HFFc6 (cell line): ENCODE measurements at regions not wholly inside any gene's neighbourhood (a gene's known extent, or its start where the extent isn't known, plus 50 kb on each side); places are given as distances from the start of the nearest gene placed in this dataset.

Source experiments
- DNase-seq: peaks from one replicate; pipeline ENCODE4 v3.0.0-alpha.2; 2018
- H3K27ac Mint-ChIP-seq: 2 replicates; pipeline ENCODE4 v1.8.0; 2020; ENCODE audit warnings: mild to moderate bottlenecking, mixed read lengths
- H3K27me3 Mint-ChIP-seq: 2 replicates; pipeline ENCODE4 v1.8.0; 2021; ENCODE audit warnings: mild to moderate bottlenecking, moderate library complexity, mixed read lengths; ENCODE audit not compliant: insufficient read depth
- H3K36me3 Mint-ChIP-seq: 2 replicates; pipeline ENCODE4 v1.8.0; 2021; ENCODE audit warnings: low read depth, mixed read lengths
- H3K4me1 Mint-ChIP-seq: 2 replicates; pipeline ENCODE4 v1.8.0; 2020; ENCODE audit warnings: low read depth, mixed read lengths
- H3K4me3 Mint-ChIP-seq: 2 replicates; pipeline ENCODE4 v1.8.0; 2020; ENCODE audit warnings: mild to moderate bottlenecking, moderate library complexity, mixed read lengths
- H3K9me3 Mint-ChIP-seq: 2 replicates; pipeline ENCODE4 v1.8.0; 2020; ENCODE audit warnings: mild to moderate bottlenecking, mixed read lengths
- TF ChIP-seq, protein P1 (sequence below): fragments of 200-600 bp; sonication (generic); IDR thresholded peaks from 2 replicates; pipeline ENCODE4 v1.5.0; 2021; ENCODE audit warnings: antibody characterized with exemption, mild to moderate bottlenecking

DNA sequence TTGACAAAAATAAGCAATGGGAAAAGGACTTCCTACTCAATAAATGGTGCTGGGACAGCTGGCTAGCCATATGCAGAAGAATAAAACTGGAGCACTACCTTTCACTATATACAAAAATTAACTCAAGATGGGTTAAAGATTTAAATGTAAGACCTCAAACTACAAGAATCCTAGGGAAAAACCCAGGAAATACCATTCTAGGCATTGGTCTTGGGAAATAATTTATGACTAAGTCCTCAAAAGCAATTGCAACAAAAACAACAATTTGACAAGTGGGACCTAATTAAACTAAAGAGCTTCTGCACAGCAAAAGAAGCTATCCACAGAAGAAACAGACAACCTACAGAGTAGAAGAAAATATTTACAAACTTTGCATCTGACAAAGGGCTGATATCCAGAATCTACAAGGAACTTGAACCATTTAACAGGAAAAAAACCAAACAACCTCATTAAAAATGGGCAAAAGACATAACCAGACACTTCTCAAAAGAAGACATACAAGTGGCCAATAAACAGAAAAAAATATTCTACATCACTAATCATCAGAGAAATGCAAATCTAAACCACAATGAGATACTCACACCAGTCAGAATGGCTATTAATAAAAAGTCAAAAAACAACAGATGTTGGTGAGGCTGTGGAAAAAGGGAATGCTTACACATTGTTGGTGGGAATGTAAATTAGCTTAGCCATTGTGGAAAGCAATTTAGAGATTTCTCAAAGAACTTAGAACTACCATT, 75.2 kb upstream of the CPEB4 start:
- H3K27me3 Mint-ChIP-seq, result peaks cover 7% of the 10 kb centered on the region
- no peak overlapping the region for H3K27ac Mint-ChIP-seq
- no peak overlapping the region for H3K4me3 Mint-ChIP-seq

DNA sequence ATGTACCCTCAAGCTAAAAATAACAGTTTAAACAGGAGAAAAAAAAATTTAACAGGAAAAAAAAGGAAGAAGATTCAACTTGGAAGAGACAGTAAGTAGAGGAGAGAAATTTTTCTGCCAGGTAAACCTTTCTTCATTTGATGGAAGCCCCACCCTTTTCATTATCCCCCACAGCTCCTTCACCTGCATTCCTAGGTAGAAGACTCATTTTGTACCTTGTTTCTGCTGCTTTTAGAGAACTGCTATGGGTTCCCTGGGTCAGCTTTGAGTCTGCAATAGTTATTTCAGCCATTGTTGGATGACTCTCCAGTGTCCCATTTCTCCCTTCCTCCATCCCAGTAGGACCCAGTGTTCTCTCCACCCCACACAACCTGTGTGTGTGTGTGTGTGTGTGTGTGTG, 74.1 kb upstream of the CPEB4 start:
- no peak overlapping the region for H3K4me3 Mint-ChIP-seq
- H3K27me3 Mint-ChIP-seq, result peaks cover 7% of the 10 kb centered on the region
- H3K36me3 Mint-ChIP-seq, result peaks cover 4% of the 10 kb centered on the region; the same call in 1 of the 2 replicates
- DNase-seq, result no peak
- no peak overlapping the region for H3K27ac Mint-ChIP-seq
- TF ChIP-seq, protein P1, sequence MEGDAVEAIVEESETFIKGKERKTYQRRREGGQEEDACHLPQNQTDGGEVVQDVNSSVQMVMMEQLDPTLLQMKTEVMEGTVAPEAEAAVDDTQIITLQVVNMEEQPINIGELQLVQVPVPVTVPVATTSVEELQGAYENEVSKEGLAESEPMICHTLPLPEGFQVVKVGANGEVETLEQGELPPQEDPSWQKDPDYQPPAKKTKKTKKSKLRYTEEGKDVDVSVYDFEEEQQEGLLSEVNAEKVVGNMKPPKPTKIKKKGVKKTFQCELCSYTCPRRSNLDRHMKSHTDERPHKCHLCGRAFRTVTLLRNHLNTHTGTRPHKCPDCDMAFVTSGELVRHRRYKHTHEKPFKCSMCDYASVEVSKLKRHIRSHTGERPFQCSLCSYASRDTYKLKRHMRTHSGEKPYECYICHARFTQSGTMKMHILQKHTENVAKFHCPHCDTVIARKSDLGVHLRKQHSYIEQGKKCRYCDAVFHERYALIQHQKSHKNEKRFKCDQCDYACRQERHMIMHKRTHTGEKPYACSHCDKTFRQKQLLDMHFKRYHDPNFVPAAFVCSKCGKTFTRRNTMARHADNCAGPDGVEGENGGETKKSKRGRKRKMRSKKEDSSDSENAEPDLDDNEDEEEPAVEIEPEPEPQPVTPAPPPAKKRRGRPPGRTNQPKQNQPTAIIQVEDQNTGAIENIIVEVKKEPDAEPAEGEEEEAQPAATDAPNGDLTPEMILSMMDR, result no peak
- peaks cover 20% of the 10 kb centered on the region for H3K4me1 Mint-ChIP-seq
- H3K9me3 Mint-ChIP-seq, result peaks cover 6% of the 10 kb centered on the region

More for the DNA sequence above, 75.2 kb upstream of the CPEB4 start:
- TF ChIP-seq, protein P1, result no peak
- Mint-ChIP-seq H3K36me3 (peaks cover 4% of the 10 kb centered on the region; the same call in 1 of the 2 replicates), H3K4me1 (peaks cover 22% of the 10 kb centered on the region), H3K9me3 (peaks cover 6% of the 10 kb centered on the region)
- DNase-seq, result peak; percentile 47

DNA sequence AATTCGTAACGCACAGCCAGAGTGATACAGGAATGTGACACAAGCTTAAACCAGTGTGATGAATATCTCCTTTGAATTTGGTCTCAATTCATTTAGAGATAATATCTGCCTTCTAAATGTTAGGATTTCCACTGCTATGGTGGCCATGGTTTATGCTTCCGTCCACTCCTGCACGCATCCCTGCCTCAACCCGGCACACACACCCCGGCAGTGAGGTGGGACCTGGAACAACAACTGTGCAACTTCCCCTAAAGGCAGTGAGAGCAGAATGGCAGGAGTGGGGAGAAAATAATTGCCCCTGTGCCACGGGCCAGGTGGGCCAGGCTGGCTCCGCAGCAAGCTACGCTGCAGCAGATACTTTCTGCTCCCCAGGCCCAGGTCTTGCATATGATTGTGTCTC, 72.6 kb upstream of the CPEB4 start:
- peaks cover 7% of the 10 kb centered on the region for H3K27me3 Mint-ChIP-seq
- peaks cover under 1% of the 10 kb centered on the region; the same call in 1 of the 2 replicates for H3K36me3 Mint-ChIP-seq

DNA sequence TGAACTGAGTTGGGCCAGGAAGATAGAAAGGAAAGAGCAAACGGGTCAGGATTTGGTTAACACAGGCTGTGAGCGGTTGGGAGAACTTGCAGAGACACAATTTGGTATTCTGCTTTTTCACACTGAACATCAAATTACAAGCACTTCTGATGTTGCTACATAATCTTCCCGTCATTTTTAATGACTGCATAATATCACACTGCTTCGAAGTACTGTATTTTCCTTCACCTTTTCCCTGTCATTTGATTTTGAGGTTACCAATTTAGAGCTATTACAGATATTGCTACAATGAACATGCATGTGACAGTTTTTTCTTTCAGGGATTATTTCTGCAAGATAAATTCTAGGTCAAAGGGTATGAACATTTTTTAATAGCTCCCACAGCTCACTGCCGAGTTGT, 71.4 kb upstream of the CPEB4 start:
- H3K4me3 Mint-ChIP-seq, result no peak overlapping the region
- DNase-seq, result no peak
- TF ChIP-seq, protein P1, result no peak
- H3K27ac Mint-ChIP-seq, result no peak overlapping the region
- no peaks in the 10 kb centered on the region for H3K9me3 Mint-ChIP-seq
- no peaks in the 10 kb centered on the region for H3K36me3 Mint-ChIP-seq
- peaks cover 19% of the 10 kb centered on the region for H3K4me1 Mint-ChIP-seq
- H3K27me3 Mint-ChIP-seq, result peaks cover 7% of the 10 kb centered on the region

More for the DNA sequence above, 72.6 kb upstream of the CPEB4 start:
- Mint-ChIP-seq H3K27ac (no peak overlapping the region), H3K9me3 (peaks cover 2% of the 10 kb centered on the region), H3K4me3 (no peak overlapping the region), H3K4me1 (peaks cover 14% of the 10 kb centered on the region)
- TF ChIP-seq, protein P1, result no peak
- DNase-seq, result no peak

DNA sequence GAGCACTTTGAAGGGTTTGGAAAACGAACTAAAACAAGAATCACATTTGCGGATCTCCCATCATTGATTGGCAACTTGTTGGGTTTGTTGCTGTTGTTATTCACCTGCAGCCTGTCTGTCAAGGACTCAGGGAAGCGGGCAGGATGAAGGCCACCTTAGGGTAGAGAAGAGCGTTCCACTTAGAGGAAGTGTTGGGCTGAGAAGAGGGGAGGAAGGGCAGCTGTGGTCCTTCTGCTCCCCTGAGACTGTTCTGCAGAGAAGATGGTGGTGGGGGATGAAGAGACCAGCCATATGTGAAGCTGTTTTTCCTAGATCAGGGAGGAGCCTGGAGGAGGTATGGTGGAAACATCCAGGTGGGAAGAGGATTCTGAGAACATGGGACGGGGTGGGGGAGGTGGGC, 70.6 kb upstream of the CPEB4 start:
- no peak for DNase-seq
- peaks cover 19% of the 10 kb centered on the region for H3K4me1 Mint-ChIP-seq
- TF ChIP-seq, protein P1, result no peak

More for the DNA sequence above, 70.6 kb upstream of the CPEB4 start:
- H3K4me3 Mint-ChIP-seq, result no peak overlapping the region
- H3K27ac Mint-ChIP-seq, result no peak overlapping the region
- no peaks in the 10 kb centered on the region for H3K9me3 Mint-ChIP-seq
- no peaks in the 10 kb centered on the region for H3K36me3 Mint-ChIP-seq
- peaks cover 7% of the 10 kb centered on the region for H3K27me3 Mint-ChIP-seq
